ENCODE measurements at regions not wholly inside any gene's neighbourhood (a gene's known extent, or its start where the extent isn't known, plus 50 kb on each side); places are given as distances from the start of the nearest gene placed in this dataset.

DNA sequence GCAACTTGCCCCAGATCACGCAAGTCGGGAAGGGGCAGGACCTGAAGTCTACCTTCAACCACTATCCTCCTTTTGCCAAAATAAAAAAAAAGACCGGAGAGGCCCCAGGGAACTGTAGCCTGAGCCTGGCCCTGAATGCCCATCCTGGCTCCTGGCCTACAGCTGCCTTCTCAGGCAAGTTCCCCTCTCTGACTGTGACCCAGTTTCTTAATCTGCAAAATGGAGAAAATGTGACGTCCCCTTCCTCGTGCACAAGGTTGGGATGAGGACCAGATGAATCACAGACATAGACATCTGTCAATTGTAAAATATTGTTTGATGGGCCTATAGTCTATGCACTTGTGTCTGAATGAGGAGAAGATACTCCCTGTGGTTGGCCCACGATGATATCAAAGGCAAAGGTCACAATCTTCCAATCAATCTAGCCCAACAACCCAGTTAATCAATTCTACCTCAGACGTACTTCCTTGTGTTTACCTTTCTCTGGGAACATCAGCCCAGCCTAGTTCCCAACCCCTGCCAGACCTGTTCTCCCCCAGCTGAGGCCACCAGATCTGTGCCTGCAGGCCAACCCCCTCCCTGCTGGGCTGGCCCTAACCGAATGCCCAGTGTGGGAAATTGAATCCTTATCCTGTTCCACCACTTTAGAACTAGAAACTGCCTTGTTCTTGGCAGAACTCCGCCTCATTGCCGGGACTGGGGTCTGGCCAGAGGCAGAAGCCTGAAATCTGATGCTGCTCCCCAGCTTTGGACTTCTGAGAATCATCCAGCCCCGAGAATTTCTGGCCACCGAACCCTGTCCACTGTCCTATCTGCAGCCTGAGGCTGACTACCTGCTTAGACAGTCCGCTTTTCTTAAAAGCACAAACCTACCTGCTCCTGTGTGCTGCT, 101.8 kb upstream of the LIPC start:
- DNase-seq (ENCODE audit: low read depth in 3 of 3) = no peak

DNA sequence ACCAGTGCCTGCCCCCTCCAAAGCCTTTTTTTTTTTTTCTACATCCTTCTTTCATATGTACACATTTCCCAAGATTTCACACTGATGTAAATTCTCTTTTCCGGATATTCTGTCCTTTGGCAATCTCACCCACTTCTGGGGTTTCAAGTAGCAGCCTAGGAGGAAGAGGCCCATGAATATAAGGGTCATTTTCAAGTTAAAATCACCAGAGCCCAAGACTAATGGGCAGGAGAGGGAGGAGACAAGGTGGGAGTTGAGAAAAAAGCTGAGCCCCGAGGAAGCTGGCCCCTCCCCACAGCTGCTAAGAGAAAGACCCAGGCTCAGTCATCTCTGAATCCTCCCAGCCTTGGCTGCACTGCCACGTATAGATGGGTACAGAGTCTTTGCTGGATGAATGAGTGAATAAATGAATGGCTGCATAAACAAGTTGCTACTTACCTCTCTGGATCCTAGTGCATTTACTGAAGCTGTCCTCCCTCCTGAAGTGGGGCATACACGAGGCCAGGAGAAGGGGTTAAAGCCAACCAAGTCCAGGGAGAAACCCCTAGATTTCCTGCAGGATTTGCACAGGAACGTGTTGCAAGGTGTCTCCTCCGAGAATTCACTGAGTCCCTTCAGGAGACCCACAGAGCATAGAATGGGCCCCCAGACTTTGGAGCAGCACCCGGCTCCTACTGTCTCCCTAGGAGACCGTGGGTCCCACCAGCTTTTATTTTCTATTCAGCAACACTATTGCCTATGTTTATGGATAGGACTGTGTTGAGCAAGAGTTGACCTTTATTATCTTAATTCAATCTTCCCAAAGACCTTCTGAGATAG, 100.8 kb upstream of the LIPC start:
- DNase-seq (ENCODE audit: low read depth in 3 of 3) = no peak

DNA sequence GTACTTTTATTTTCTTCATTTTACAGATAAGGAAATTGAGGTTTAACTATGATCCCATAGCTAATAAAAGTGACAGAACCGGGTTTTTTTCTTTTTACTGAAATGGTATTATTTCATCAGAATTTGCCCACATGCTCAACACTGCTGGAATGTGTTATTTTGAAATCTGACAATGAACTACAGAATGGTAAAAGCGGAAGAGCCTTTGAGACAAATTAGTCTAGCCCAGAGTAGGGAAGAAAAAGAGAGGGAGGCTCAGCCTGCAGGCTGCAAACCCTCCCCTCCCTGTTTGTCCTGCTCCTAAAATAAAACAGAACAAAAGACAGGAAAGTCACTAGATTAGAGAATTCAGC, 100.3 kb upstream of the LIPC start:
- no peak for DNase-seq (ENCODE audit: low read depth in 3 of 3)

- DNase-seq (ENCODE audit: low read depth in 3 of 3) = peak; percentile 74 to 89 (median 83)
Observed at GRCh38 chr15:58331913-58332675, 99.7 kb upstream of the LIPC start.

DNA sequence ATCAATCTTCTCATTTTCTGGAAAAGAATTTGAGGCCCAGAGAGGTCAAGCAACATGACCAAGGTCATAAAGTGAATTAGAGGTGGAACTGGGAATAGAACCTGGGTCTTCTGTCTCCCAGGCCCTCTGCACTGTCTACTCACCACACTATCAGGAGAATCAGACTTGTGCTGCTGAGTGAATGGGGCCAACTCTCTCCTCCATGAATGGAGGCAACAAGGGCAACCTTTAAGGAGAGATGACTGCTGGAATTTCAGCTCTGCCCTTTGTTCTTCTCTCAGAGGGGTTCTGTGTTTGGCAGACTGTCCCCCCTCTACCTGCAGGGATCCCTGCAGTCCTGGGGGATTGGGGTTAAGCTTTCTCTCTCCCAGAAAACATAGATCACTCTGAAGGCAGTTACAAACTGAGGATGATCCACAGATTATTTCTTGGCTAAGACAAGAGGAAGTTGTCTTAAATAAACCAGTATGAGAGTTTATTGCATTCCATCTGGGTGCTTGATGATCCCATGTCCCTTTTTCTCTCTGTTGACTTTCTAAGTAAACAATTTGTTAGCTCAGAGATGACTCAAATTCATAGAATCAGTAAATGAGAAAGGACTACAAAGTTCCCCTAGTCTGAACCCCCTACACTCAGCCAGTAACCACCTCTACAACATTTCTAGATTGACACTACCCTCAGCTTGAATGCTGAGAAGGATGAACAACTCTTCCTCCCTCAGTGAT, 99.0 kb upstream of the LIPC start:
- no peak for DNase-seq (ENCODE audit: low read depth in 3 of 3)

GRCh38 chr15:58334803-58335202, 97.0 kb upstream of the LIPC start:
- DNase-seq (ENCODE audit: low read depth in 3 of 3) = no peak

- DNase-seq (ENCODE audit: low read depth in 3 of 3) = no peak
Observed at GRCh38 chr15:58336161-58336560, 95.6 kb upstream of the LIPC start.

- no peak for DNase-seq (ENCODE audit: low read depth in 3 of 3)
Observed at GRCh38 chr15:58340176-58340575, 91.6 kb upstream of the LIPC start.

GRCh38 chr15:58342508-58342907, 89.3 kb upstream of the LIPC start:
- DNase-seq (ENCODE audit: low read depth in 3 of 3) = no peak

GRCh38 chr15:58344213-58345070, 87.3 kb upstream of the LIPC start:
- no peak for DNase-seq (ENCODE audit: low read depth in 3 of 3)

GRCh38 chr15:58346361-58346760, 85.4 kb upstream of the LIPC start:
- DNase-seq (ENCODE audit: low read depth in 3 of 3) = no peak

DNA sequence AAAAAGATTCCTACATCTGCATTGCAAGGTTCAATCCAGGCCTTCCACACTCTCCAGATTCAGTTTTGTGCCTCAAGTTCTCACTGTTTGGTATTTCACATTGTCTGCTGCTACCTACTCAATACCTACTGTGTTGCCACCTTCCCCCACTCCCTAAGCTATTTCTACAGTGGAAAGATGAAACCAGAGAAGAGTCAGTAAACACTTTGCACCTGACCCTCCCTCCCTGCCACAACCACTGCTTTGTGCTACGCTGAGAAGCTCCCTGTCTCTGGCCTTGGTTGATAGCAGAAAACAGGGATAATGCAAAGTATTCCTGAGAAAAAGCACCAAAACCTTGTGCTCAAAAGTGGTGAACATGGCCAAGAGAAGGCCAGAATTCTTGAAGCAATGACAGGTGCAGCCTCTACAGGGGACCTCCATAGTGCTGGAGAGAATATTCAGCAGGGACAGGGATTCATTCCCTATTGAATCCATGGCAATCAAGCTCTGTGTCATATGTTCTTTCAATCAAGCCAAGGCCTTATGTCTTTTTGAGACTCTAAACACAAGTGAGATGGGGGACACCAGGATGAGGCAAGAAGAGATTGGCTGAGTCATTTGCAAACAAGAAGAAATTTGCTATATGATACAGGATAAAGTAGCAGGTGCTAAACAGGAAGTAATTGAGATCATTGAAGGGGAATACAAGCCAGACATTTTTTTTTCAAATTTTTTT, 83.5 kb upstream of the LIPC start:
- no peak for DNase-seq (ENCODE audit: low read depth in 3 of 3)

DNA sequence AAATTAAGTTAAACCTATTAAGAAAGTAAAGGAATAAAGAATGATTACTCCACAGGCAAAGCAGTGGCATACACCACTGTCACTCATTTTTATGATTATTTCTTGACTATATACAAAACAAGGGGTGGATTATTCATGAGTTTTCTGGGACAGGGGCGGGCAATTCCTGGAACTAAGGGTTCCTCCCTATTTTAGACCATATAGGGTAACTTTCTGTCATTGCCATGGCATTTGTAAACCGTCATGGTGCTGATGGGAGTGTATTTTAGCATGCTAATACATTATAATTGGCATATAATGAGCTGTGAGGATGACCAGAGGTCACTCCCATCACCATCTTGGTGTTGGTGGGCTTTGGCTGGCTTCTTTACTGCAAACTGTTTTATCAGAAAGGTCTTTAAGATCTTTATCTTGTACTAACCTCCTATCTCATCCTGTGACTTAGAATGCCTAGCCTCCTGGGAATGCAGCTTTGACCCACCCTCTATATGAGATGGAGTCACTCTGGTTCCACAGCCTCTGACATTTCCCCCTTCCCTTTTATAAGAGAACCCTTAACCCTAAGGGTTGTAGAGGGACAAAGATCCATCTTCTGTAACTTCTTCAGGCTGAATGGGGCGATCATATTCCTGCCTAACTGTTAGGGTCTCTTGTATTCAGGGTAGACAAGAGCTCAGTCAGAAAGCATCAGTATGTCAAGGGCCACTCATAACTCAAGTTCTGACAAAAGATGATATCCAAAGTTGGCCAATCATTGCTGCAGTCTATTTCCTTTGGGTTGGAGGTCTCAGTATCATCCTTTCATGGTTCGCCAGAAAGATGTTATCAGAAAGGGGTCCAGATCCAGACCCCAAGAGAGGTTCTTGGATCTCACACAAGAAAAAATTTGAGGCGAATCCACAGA, 79.5 kb upstream of the LIPC start:
- no peak for DNase-seq (ENCODE audit: low read depth in 3 of 3)

- DNase-seq (ENCODE audit: low read depth in 3 of 3) = no peak
Observed at GRCh38 chr15:58355382-58355971, 76.3 kb upstream of the LIPC start.

DNA sequence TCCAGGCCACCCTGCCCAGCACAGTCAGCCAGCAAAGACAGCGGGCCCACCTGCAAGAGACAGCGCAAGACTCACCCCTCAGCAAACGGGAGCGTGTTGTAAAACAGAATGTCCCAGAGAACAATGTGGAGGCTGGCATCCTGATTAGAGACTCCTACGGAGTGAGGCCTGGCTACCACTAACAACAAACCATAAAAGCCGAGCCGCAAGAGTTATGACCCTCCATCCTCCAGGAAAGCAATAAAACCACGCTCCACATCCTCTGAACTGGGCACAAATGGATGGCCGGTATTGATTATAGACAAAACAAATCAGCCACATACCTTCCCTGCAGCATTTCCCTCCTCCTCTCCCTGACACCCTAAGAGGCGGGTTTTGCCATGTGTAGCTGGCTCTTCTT, 75.8 kb upstream of the LIPC start:
- DNase-seq (ENCODE audit: low read depth in 3 of 3) = no peak

GRCh38 chr15:58357529-58358476, 74.0 kb upstream of the LIPC start:
- peak; percentile 12 to 42 (median 38) for DNase-seq (ENCODE audit: low read depth in 3 of 3)

DNA sequence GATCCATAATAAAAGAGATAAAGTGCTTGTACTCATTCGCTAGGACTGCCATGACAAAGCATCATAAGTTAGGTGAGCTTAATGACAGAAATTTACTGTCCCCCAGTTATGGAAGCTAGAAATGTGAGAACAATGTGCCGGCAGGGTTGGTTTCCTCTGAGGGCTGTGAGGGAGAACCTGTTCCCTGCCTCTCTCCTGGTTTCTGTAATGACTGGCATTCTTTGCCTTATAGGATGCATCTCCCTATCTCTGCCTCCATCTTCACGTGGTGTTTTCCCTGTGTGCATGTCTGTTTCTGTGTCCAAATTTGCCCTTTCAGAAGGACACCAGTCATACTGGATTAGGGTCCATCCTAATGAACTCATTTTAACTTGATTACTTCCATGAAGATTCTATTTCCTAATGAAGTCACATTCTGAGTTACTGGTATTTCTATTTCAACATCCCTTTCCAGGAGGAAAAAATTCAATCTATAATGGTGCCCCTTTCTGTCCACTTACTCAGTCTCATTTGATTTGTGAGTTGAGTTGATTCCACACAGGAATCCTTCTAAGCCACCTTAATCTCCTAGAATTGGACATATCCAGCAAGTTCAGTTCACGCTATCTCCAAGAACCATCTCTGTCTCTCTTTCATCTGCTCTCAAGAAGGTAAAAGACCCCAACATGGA, 71.2 kb upstream of the LIPC start:
- no peak for DNase-seq (ENCODE audit: low read depth in 3 of 3)

Measured in stimulated activated CD4-positive, alpha-beta T cell treated with anti-CD3 and anti-CD28 coated beads, TNF-alpha, amount 100 ng/mL, for 24 hours (primary cell).